ENCODE measurements at regions not wholly inside any gene's neighbourhood (a gene's known extent, or its start where the extent isn't known, plus 50 kb on each side); places are given as distances from the start of the nearest gene placed in this dataset.

GRCh38 chr6:74420221-74420620 is 724.2 kb downstream of the CD109 start:
- TF ChIP-seq EZH2 (IDR thresholded peaks at IDR 0.05; ENCODE audit: low read depth, unreplicated experiment): no peak
- TF ChIP-seq POLR2AphosphoS5 (IDR thresholded peaks at IDR 0.05; ENCODE audit: low read depth): no peak
- TF ChIP-seq JUNB (IDR thresholded peaks at IDR 0.05; ENCODE audit: unreplicated experiment): no peak

Measured in GM23338 (cell line).